AML-193 (cell line): ENCODE measurements at regions not wholly inside any gene's neighbourhood (a gene's known extent, or its start where the extent isn't known, plus 50 kb on each side); places are given as distances from the start of the nearest gene placed in this dataset.

Source experiments
- DNase-seq, 2 experiments: peaks; one replicate each; lab custom pipeline; 2025; lab: John Stamatoyannopoulos, UW

GRCh38 chr15:69530991-69531664 is 78.5 kb downstream of the RPLP1 start:
- DNase-seq = no peak

GRCh38 chr15:69531665-69532027 is 79.0 kb downstream of the RPLP1 start:
- no peak for DNase-seq

GRCh38 chr15:69532066-69532465 is 79.4 kb downstream of the RPLP1 start:
- no peak for DNase-seq

GRCh38 chr15:69532856-69533255 is 80.2 kb downstream of the RPLP1 start:
- no peak for DNase-seq

- DNase-seq = no peak
These were observed 80.9 kb downstream of the RPLP1 start for GRCh38 chr15:69533522-69533921.

GRCh38 chr15:69535101-69535638 is 82.6 kb downstream of the RPLP1 start:
- DNase-seq = no peak

GRCh38 chr15:69535998-69536397 is 83.4 kb downstream of the RPLP1 start:
- DNase-seq = no peak

GRCh38 chr15:69536726-69537512 is 84.3 kb downstream of the RPLP1 start:
- no peak for DNase-seq

- no peak for DNase-seq
These were observed 85.3 kb downstream of the RPLP1 start for GRCh38 chr15:69537901-69538300.

- DNase-seq = no peak
These were observed 85.8 kb downstream of the RPLP1 start for GRCh38 chr15:69538379-69538778.

- no peak for DNase-seq
These were observed 86.7 kb downstream of the RPLP1 start for GRCh38 chr15:69539345-69539744.

- DNase-seq = no peak
These were observed 88.0 kb downstream of the RPLP1 start for GRCh38 chr15:69540622-69541021.

- DNase-seq = no peak
These were observed 89.4 kb downstream of the RPLP1 start for GRCh38 chr15:69542028-69542427.

- DNase-seq = no peak
These were observed 91.2 kb downstream of the RPLP1 start for GRCh38 chr15:69543681-69544364.

- DNase-seq = no peak
These were observed 91.9 kb downstream of the RPLP1 start for GRCh38 chr15:69544365-69545113.

- DNase-seq = no peak
These were observed 93.6 kb downstream of the RPLP1 start for GRCh38 chr15:69546182-69546581.

GRCh38 chr15:69548395-69549180 is 96.0 kb downstream of the RPLP1 start:
- DNase-seq = no peak

GRCh38 chr15:69551391-69552056 is 98.9 kb downstream of the RPLP1 start:
- DNase-seq = no peak

- no peak for DNase-seq
These were observed 99.6 kb downstream of the RPLP1 start for GRCh38 chr15:69552057-69552815.

GRCh38 chr15:69553686-69554085 is 101.1 kb downstream of the RPLP1 start:
- no peak for DNase-seq
